B cell (primary cell): ENCODE measurements at regions not wholly inside any gene's neighbourhood (a gene's known extent, or its start where the extent isn't known, plus 50 kb on each side); places are given as distances from the start of the nearest gene placed in this dataset.

Source experiments
- EZH2 ChIP-seq: IDR thresholded peaks from 2 replicates; pipeline ENCODE4 v1.6.1; 2012; ENCODE audit warnings: borderline replicate concordance, low read depth, mild to moderate bottlenecking, moderate library complexity, low read length; ENCODE audit not compliant: insufficient read depth, poor library complexity, severe bottlenecking
- TF ChIP-seq, protein P1 (sequence below): fragments of 200-600 bp; IDR thresholded peaks from one replicate; pipeline ENCODE4 v1.8.0; 2022; ENCODE audit warnings: antibody characterized with exemption, mild to moderate bottlenecking

DNA sequence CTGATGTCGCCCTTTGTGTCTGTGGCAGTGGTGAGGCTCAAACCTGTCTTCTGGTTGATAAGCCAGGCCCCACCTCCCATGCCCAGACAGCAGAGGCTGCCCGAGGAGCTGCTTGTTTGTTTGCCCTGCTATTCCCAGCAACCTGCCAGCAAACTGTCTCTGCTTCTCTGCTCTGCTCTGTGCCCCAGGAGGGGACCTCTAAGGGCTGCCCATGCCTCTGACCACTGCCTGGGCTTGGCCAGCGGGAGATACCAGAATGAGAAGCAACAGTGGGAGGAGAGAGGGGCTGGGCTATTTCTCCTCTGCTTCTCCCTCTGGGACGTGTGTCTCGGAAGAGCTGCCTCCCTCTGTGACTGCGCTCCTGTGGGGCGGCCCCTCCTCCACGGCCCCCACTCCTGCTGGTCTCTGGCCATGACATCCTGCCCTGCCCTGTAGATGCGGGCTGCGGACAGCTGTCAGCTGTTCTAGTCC is 213.1 kb downstream of the RPLP1 start:
- TF ChIP-seq, protein P1, sequence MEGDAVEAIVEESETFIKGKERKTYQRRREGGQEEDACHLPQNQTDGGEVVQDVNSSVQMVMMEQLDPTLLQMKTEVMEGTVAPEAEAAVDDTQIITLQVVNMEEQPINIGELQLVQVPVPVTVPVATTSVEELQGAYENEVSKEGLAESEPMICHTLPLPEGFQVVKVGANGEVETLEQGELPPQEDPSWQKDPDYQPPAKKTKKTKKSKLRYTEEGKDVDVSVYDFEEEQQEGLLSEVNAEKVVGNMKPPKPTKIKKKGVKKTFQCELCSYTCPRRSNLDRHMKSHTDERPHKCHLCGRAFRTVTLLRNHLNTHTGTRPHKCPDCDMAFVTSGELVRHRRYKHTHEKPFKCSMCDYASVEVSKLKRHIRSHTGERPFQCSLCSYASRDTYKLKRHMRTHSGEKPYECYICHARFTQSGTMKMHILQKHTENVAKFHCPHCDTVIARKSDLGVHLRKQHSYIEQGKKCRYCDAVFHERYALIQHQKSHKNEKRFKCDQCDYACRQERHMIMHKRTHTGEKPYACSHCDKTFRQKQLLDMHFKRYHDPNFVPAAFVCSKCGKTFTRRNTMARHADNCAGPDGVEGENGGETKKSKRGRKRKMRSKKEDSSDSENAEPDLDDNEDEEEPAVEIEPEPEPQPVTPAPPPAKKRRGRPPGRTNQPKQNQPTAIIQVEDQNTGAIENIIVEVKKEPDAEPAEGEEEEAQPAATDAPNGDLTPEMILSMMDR, result no peak
- no peak for TF ChIP-seq EZH2
